IMR-90 (cell line): ENCODE measurements at regions not wholly inside any gene's neighbourhood (a gene's known extent, or its start where the extent isn't known, plus 50 kb on each side); places are given as distances from the start of the nearest gene placed in this dataset.

Experiments used
- CEBPB ChIP-seq: IDR thresholded peaks from 2 replicates; pipeline ENCODE4 v1.6.1; 2012; ENCODE audit warnings: low read depth, low read length, improper control_type of control experiment
- CTCF ChIP-seq: conservative IDR thresholded peaks from 2 replicates; pipeline ENCODE4 v1.5.1; 2012; ENCODE audit warnings: mild to moderate bottlenecking, low read depth, low read length, improper control_type of control experiment
- FOS ChIP-seq: fragments of 150-350 bp; IDR thresholded peaks from 2 replicates; pipeline ENCODE4 v1.6.1; 2016; ENCODE audit warnings: low read depth, low read length
- NFE2L2 ChIP-seq: fragments of 150-350 bp; IDR thresholded peaks from 2 replicates; pipeline ENCODE4 v1.6.1; 2016; ENCODE audit warnings: low read depth, mild to moderate bottlenecking, low read length
- POLR2A ChIP-seq: IDR thresholded peaks from 2 replicates; pipeline ENCODE4 v1.6.1; 2012; ENCODE audit warnings: mild to moderate bottlenecking, low read depth, low read length
- RAD21 ChIP-seq: IDR thresholded peaks from 2 replicates; pipeline ENCODE4 v1.6.1; 2012; ENCODE audit warnings: low read length, improper control_type of control experiment
- RCOR1 ChIP-seq: IDR thresholded peaks from 2 replicates; pipeline ENCODE4 v1.6.1; 2012; ENCODE audit warnings: mild to moderate bottlenecking, low read length, improper control_type of control experiment; ENCODE audit not compliant: insufficient replicate concordance
- RFX5 ChIP-seq: IDR thresholded peaks from 2 replicates; pipeline ENCODE4 v1.8.0; 2012; ENCODE audit warnings: low read depth, mild to moderate bottlenecking, low read length, moderate library complexity
- USF2 ChIP-seq: fragments of 150-350 bp; IDR thresholded peaks from 2 replicates; pipeline ENCODE4 v1.6.1; 2017; ENCODE audit warnings: mild to moderate bottlenecking, antibody characterized with exemption, low read length, low read depth

DNA sequence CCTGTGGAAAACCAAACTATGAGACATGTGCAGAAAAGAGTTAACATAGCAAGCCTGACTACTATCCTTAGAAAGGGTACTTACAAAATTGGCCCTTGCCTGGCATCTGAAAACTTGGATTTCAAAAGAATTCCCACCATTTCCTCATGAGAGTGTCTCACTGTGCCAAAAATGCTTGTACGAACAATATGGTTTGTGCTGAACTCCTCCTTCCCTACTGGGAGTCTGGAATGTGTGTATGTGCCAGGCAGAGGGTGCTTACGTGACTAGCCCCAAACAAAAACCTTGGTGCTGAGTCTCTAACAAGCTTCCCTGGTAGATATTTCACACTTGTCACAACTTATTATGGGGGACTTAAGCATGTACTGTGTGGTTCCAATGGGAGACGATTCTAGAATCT is 81.7 kb upstream of the GIMD1 start:
- TF ChIP-seq CTCF (no peak), POLR2A (no peak), RFX5 (no peak), RCOR1 (no peak), USF2 (no peak), RAD21 (no peak), CEBPB (no peak), FOS (no peak), NFE2L2 (no peak)
